ENCODE measurements at regions not wholly inside any gene's neighbourhood (a gene's known extent, or its start where the extent isn't known, plus 50 kb on each side); places are given as distances from the start of the nearest gene placed in this dataset.

- TF ChIP-seq, protein P1, sequence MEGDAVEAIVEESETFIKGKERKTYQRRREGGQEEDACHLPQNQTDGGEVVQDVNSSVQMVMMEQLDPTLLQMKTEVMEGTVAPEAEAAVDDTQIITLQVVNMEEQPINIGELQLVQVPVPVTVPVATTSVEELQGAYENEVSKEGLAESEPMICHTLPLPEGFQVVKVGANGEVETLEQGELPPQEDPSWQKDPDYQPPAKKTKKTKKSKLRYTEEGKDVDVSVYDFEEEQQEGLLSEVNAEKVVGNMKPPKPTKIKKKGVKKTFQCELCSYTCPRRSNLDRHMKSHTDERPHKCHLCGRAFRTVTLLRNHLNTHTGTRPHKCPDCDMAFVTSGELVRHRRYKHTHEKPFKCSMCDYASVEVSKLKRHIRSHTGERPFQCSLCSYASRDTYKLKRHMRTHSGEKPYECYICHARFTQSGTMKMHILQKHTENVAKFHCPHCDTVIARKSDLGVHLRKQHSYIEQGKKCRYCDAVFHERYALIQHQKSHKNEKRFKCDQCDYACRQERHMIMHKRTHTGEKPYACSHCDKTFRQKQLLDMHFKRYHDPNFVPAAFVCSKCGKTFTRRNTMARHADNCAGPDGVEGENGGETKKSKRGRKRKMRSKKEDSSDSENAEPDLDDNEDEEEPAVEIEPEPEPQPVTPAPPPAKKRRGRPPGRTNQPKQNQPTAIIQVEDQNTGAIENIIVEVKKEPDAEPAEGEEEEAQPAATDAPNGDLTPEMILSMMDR (IDR thresholded peaks at IDR 0.05), result no peak
- no peak for TF ChIP-seq ZFX (IDR thresholded peaks at IDR 0.05; ENCODE audit: borderline replicate concordance)
Measured at GRCh38 chr4:12770351-12770750, 713.8 kb downstream of the RAB28 start.
